ENCODE measurements at regions not wholly inside any gene's neighbourhood (a gene's known extent, or its start where the extent isn't known, plus 50 kb on each side); places are given as distances from the start of the nearest gene placed in this dataset.

GRCh38 chr4:125432078-125432477 lies 117.3 kb downstream of the FAT4 start:
- TF ChIP-seq EP300 (IDR thresholded peaks at IDR 0.05) (no peak), CTCF (IDR thresholded peaks at IDR 0.05) (no peak), POLR2AphosphoS5 (IDR thresholded peaks at IDR 0.05) (no peak)

All from suprapubic skin (tissue), 4 donors.